Endothelial cell of umbilical vein (primary cell): ENCODE measurements at regions not wholly inside any gene's neighbourhood (a gene's known extent, or its start where the extent isn't known, plus 50 kb on each side); places are given as distances from the start of the nearest gene placed in this dataset.

Experiments used
- BruUV-seq: library from RNA; stranded (reverse); fragments of 400-500 nt; replicated peaks from 2 replicates; lab custom pipeline; 2021; lab: Mats Ljungman, UMichigan
- CTCF ChIA-PET: fragments of 300-600, 350-600 bp; sonication (Branson Sonifier 250); formaldehyde crosslinking; loops from one replicate; lab custom pipeline; 2021; ENCODE audit warnings: antibody characterized with exemption, inconsistent platforms; lab: Charles Lee
- POLR2A ChIA-PET: fragments of 300-600, 350-600 bp; sonication (Branson Sonifier 250); formaldehyde crosslinking; loops from one replicate; lab custom pipeline; 2021; ENCODE audit warnings: antibody characterized with exemption, inconsistent platforms; lab: Charles Lee
- DNase-seq: peaks from one replicate; pipeline ENCODE4 v3.0.0-alpha.2; 2011; ENCODE audit warnings: low read depth, low spot score
- FAIRE-seq: peaks from 2 replicates; lab custom pipeline; 2011; peaks lifted over from hg19 to GRCh38; lab: Jason Lieb, UNC
- H2AFZ ChIP-seq: 2 replicates; pipeline ENCODE4 v1.6.0; 2012; ENCODE audit warnings: low read depth, low read length, control low read depth, inconsistent platforms
- H3K27ac ChIP-seq: 2 replicates; pipeline ENCODE4 v1.5.1; 2011; ENCODE audit warnings: low read depth, mild to moderate bottlenecking, control low read depth, low read length, moderate library complexity; ENCODE audit not compliant: insufficient read depth
- H3K27me3 ChIP-seq, 2 experiments: 2 replicates each; pipeline versions ENCODE4 v1.6.0 to v1.6.1; 2011; ENCODE audit warnings: low read length in 2 of 2, mixed read lengths in 1 of 2; ENCODE audit not compliant: control insufficient read depth in 2 of 2, insufficient read depth in 2 of 2
- H3K36me3 ChIP-seq, 2 experiments: 2 replicates in 1 of 2; 3 replicates in 1 of 2; pipeline ENCODE4 v1.5.1; 2011; ENCODE audit warnings: low read length in 2 of 2, mild to moderate bottlenecking in 1 of 2, moderate library complexity in 1 of 2; ENCODE audit not compliant: control insufficient read depth in 2 of 2, insufficient read depth in 2 of 2; ENCODE audit errors: extremely low read depth in 1 of 2
- H3K4me1 ChIP-seq: 3 replicates; pipeline ENCODE4 v1.5.1; 2011; ENCODE audit warnings: mild to moderate bottlenecking, low read length; ENCODE audit not compliant: control insufficient read depth, insufficient read depth; ENCODE audit errors: extremely low read depth
- H3K4me2 ChIP-seq: 2 replicates; pipeline ENCODE4 v1.6.1; 2011; ENCODE audit warnings: low read length, control low read depth, mixed read lengths; ENCODE audit not compliant: insufficient read depth
- H3K4me3 ChIP-seq, 3 experiments: fragments of 200-600 bp in 1 of 3; sonication (generic), shearing (Covaris generic) in 1 of 3; replicated peaks in 1 of 3; 2 replicates each; pipeline ENCODE4 v1.5.1; 2011 to 2016; ENCODE audit warnings: control low read depth in 3 of 3, low read length in 3 of 3, mild to moderate bottlenecking in 2 of 3, inconsistent platforms in 1 of 3, low read depth in 1 of 3, moderate library complexity in 1 of 3; ENCODE audit not compliant: insufficient read depth in 1 of 3
- H3K79me2 ChIP-seq: 2 replicates; pipeline ENCODE4 v1.6.0; 2012; ENCODE audit warnings: low read length, inconsistent platforms; ENCODE audit not compliant: control insufficient read depth, insufficient read depth
- H3K9ac ChIP-seq: replicated peaks from 2 replicates; pipeline ENCODE3; 2011; ENCODE audit warnings: low read length, control low read depth; ENCODE audit not compliant: insufficient read depth; ENCODE audit errors: extremely low read depth
- H3K9me1 ChIP-seq: replicated peaks from 3 replicates; pipeline ENCODE4 v1.6.0; 2011; ENCODE audit warnings: mild to moderate bottlenecking, low read length; ENCODE audit not compliant: control insufficient read depth, insufficient read depth; ENCODE audit errors: extremely low read depth
- H3K9me3 ChIP-seq: replicated peaks from 2 replicates; pipeline ENCODE4 v1.5.1; 2012; ENCODE audit warnings: low read length, inconsistent platforms; ENCODE audit not compliant: control insufficient read depth, insufficient read depth
- H4K20me1 ChIP-seq: replicated peaks from 2 replicates; pipeline ENCODE3; 2011; ENCODE audit warnings: mild to moderate bottlenecking, low read length; ENCODE audit not compliant: control insufficient read depth, insufficient read depth; ENCODE audit errors: extremely low read depth
- CTCF ChIP-seq, 2 donors: IDR thresholded peaks; 1 replicate in 1 of 2; 2 replicates in 1 of 2; pipeline ENCODE4 v1.5.1; 2011; ENCODE audit warnings: low read length in 2 of 2, mild to moderate bottlenecking in 2 of 2, moderate library complexity in 2 of 2, control low read depth in 1 of 2, inconsistent platforms in 1 of 2, low read depth in 1 of 2; ENCODE audit not compliant: insufficient read depth in 1 of 2; ENCODE audit errors: extremely low read depth in 1 of 2
- EZH2 ChIP-seq: IDR thresholded peaks from 2 replicates; pipeline ENCODE4 v1.6.1; 2012; ENCODE audit warnings: borderline replicate concordance, low read depth, mild to moderate bottlenecking, moderate library complexity, low read length, inconsistent platforms; ENCODE audit not compliant: severe bottlenecking
- FOS ChIP-seq: IDR thresholded peaks from 2 replicates; pipeline ENCODE4 v1.6.1; 2011; ENCODE audit warnings: mild to moderate bottlenecking, low read length, moderate library complexity, borderline replicate concordance; ENCODE audit not compliant: insufficient read depth
- GATA2 ChIP-seq: IDR thresholded peaks from 2 replicates; pipeline ENCODE4 v1.7.0; 2011; ENCODE audit warnings: low read depth, mild to moderate bottlenecking, moderate library complexity, mixed read lengths, low read length; ENCODE audit not compliant: insufficient read length, insufficient read depth
- JUN ChIP-seq: IDR thresholded peaks from 2 replicates; pipeline ENCODE4 v1.6.1; 2011; ENCODE audit warnings: borderline replicate concordance, low read depth; ENCODE audit not compliant: insufficient read length, insufficient read depth
- MAX ChIP-seq: IDR thresholded peaks from 2 replicates; pipeline ENCODE4 v1.6.1; 2011; ENCODE audit not compliant: insufficient read depth, insufficient read length
- MYC ChIP-seq: IDR thresholded peaks from one replicate; pipeline ENCODE4 v1.6.1; 2011; ENCODE audit warnings: mild to moderate bottlenecking, low read depth, low read length
- POLR2A ChIP-seq: IDR thresholded peaks from 2 replicates; pipeline ENCODE4 v1.6.1; 2012; ENCODE audit warnings: low read depth, mild to moderate bottlenecking, control low read depth, low read length
- POLR2AphosphoS5 ChIP-seq: IDR thresholded peaks from 2 replicates; pipeline ENCODE4 v1.6.1; 2012; ENCODE audit warnings: low read depth, mild to moderate bottlenecking, control low read depth, low read length, moderate library complexity; ENCODE audit not compliant: insufficient read depth
- dilution Hi-C: fragments of 300-500 bp; cut with MboI; formaldehyde crosslinking; loops from one replicate; pipeline ENCODE4 v1.15.0; 2019; ENCODE audit warnings: low sequenced_read_pairs; ENCODE audit not compliant: extremely low pct_ligation_motif_present
- intact Hi-C: fragments of 100-400 bp; cut with micrococcal nuclease; formaldehyde crosslinking; loops from one replicate; pipeline ENCODE4 v1.10.0; 2022

- peak overlapping the region; percentile 31 to 59 (median 44) for H3K4me3 ChIP-seq
- TF ChIP-seq POLR2A, result peak; percentile 67
- TF ChIP-seq FOS, result peak; percentile 52
- no peak for TF ChIP-seq MAX
- TF ChIP-seq GATA2, result peak; percentile 54
- TF ChIP-seq MYC, result no peak
- no peak for TF ChIP-seq JUN
- no peak for TF ChIP-seq EZH2
- TF ChIP-seq POLR2AphosphoS5, result peak; percentile 94
- TF ChIP-seq CTCF (IDR thresholded peaks at IDR 0.05; ENCODE audit: extremely low read depth in 1 of 2, insufficient read depth in 1 of 2, low read depth in 1 of 2, low read length in 2 of 2), result peak; percentile 69 to 87
- peak; percentile 97 for FAIRE-seq
- H4K20me1 ChIP-seq, result no peaks in the 10 kb centered on the region
- H3K36me3 ChIP-seq, result no peaks in the 10 kb centered on the region
- peak; percentile 97 for DNase-seq
- no peaks in the 10 kb centered on the region for H3K79me2 ChIP-seq
- H3K4me1 ChIP-seq, result peaks cover 7% of the 10 kb centered on the region
- H3K9me3 ChIP-seq, result no peaks in the 10 kb centered on the region
- intact Hi-C loops, result loop anchor here (1.0 to 5.0 kb wide), 11 partner anchors 33 to 894 kb away; partner anchors contain the start of gene ZMIZ1
- H3K4me2 ChIP-seq, result peak overlapping the region; percentile 90
- peak overlapping the region; percentile 76 for H3K27ac ChIP-seq
- dilution Hi-C loops, result no loop called here
- H3K27me3 ChIP-seq, result peaks cover 8 to 11% of the 10 kb centered on the region in 2 experiments
- BruUV-seq, result no TSS peak
- no peaks in the 10 kb centered on the region for H3K9me1 ChIP-seq
- peak overlapping the region; percentile 70 for H3K9ac ChIP-seq
- CTCF ChIA-PET, result interaction anchor here (0.9 to 2.9 kb wide), 10 partner anchors 9 to 675 kb away, joined by 3 to 15 read pairs (median 3); no protein-coding TSS in a partner anchor
- H2AFZ ChIP-seq, result peak overlapping the region; percentile 99
- POLR2A ChIA-PET, result no interaction called here
Measured at GRCh38 chr10:78302989-78303854, 269.6 kb downstream of the RPS24 start.
